KMS-11 (cell line): ENCODE measurements at regions not wholly inside any gene's neighbourhood (a gene's known extent, or its start where the extent isn't known, plus 50 kb on each side); places are given as distances from the start of the nearest gene placed in this dataset.

Experiments
- H2AFZ ChIP-seq: fragments of 200-600 bp; sonication (generic); 2 replicates; pipeline ENCODE4 v1.6.1; 2016; ENCODE audit warnings: antibody characterized with exemption, mixed run types, low read depth
- H3K27ac ChIP-seq: fragments of 200-600 bp; sonication (generic); 2 replicates; pipeline ENCODE4 v1.6.1; 2016; ENCODE audit warnings: mild to moderate bottlenecking, mixed run types
- H3K27me3 ChIP-seq: fragments of 200-600 bp; sonication (generic); 2 replicates; pipeline ENCODE4 v1.6.1; 2017; ENCODE audit warnings: mild to moderate bottlenecking, low read depth, mixed run types, moderate library complexity; ENCODE audit not compliant: insufficient read depth
- H3K36me3 ChIP-seq: fragments of 200-600 bp; sonication (generic); 2 replicates; pipeline ENCODE4 v1.6.1; 2017; ENCODE audit warnings: mild to moderate bottlenecking, mixed run types; ENCODE audit not compliant: insufficient read depth
- H3K4me1 ChIP-seq: fragments of 200-600 bp; sonication (generic); 2 replicates; pipeline ENCODE4 v1.6.1; 2016; ENCODE audit warnings: mild to moderate bottlenecking, low read depth, mixed run types; ENCODE audit not compliant: poor library complexity, severe bottlenecking
- H3K4me2 ChIP-seq: fragments of 200-600 bp; sonication (generic); 2 replicates; pipeline ENCODE4 v1.7.0; 2016; ENCODE audit warnings: mild to moderate bottlenecking, mixed run types
- H3K4me3 ChIP-seq: fragments of 200-600 bp; sonication (generic); IDR thresholded peaks from 2 replicates; pipeline ENCODE4 v1.6.1; 2017; ENCODE audit warnings: low read depth, low read length, mixed read lengths; ENCODE audit not compliant: insufficient read depth
- H3K79me2 ChIP-seq: fragments of 200-600 bp; sonication (generic); 2 replicates; pipeline ENCODE4 v1.6.1; 2016; ENCODE audit warnings: low read depth, mixed run types; ENCODE audit not compliant: insufficient read depth
- H3K9ac ChIP-seq: fragments of 200-600 bp; sonication (generic); 2 replicates; pipeline ENCODE4 v1.6.1; 2016; ENCODE audit warnings: mild to moderate bottlenecking, mixed run types
- H4K20me1 ChIP-seq: fragments of 200-600 bp; sonication (generic); 2 replicates; pipeline ENCODE4 v1.6.1; 2016; ENCODE audit warnings: mild to moderate bottlenecking, mixed run types; ENCODE audit not compliant: insufficient read depth
- TF ChIP-seq, protein P1 (sequence below): fragments of 200-600 bp; sonication (generic); conservative IDR thresholded peaks from 2 replicates; pipeline ENCODE4 v1.6.1; 2017; ENCODE audit warnings: low read depth, mild to moderate bottlenecking, antibody characterized with exemption, low read length, moderate library complexity, mixed read lengths

GRCh38 chr6:112853162-112853561 is 506.0 kb downstream of the RFPL4B start:
- H3K9ac ChIP-seq: no peak overlapping the region
- H3K27ac ChIP-seq: no peak overlapping the region
- H4K20me1 ChIP-seq: no peaks in the 10 kb centered on the region
- no peaks in the 10 kb centered on the region for H3K4me1 ChIP-seq
- H3K4me2 ChIP-seq: no peak overlapping the region
- no peaks in the 10 kb centered on the region for H3K36me3 ChIP-seq
- TF ChIP-seq, protein P1, sequence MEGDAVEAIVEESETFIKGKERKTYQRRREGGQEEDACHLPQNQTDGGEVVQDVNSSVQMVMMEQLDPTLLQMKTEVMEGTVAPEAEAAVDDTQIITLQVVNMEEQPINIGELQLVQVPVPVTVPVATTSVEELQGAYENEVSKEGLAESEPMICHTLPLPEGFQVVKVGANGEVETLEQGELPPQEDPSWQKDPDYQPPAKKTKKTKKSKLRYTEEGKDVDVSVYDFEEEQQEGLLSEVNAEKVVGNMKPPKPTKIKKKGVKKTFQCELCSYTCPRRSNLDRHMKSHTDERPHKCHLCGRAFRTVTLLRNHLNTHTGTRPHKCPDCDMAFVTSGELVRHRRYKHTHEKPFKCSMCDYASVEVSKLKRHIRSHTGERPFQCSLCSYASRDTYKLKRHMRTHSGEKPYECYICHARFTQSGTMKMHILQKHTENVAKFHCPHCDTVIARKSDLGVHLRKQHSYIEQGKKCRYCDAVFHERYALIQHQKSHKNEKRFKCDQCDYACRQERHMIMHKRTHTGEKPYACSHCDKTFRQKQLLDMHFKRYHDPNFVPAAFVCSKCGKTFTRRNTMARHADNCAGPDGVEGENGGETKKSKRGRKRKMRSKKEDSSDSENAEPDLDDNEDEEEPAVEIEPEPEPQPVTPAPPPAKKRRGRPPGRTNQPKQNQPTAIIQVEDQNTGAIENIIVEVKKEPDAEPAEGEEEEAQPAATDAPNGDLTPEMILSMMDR: no peak
- no peaks in the 10 kb centered on the region for H3K27me3 ChIP-seq
- no peak overlapping the region for H3K4me3 ChIP-seq
- no peaks in the 10 kb centered on the region for H3K79me2 ChIP-seq
- no peak overlapping the region for H2AFZ ChIP-seq

GRCh38 chr6:112863753-112864152 is 516.6 kb downstream of the RFPL4B start:
- Histone ChIP-seq H4K20me1 (no peaks in the 10 kb centered on the region), H3K4me2 (no peak overlapping the region), H3K9ac (no peak overlapping the region), H3K36me3 (no peaks in the 10 kb centered on the region), H3K27ac (no peak overlapping the region), H3K4me3 (no peak overlapping the region), H3K27me3 (no peaks in the 10 kb centered on the region), H2AFZ (no peak overlapping the region), H3K79me2 (no peaks in the 10 kb centered on the region), H3K4me1 (no peaks in the 10 kb centered on the region)
- TF ChIP-seq, protein P1: no peak

DNA sequence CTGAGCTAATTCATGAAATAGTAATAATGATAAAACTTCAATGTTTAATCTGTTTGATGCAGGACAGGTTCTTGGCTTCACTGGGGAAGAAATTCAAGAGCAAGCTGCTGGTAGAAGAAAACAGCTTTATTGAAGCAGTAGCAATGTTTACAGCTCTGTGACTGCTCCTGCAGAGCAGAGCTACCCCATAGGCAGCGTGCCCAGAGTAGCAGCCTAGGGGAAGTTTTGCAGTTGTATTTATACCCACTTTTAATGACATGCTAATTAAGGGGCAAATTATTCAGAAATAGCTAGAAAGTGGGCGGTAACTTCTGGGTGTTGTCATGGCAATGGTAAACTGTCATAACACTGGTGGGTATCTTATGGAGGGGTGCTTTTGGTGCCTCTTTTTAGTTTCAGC is 518.0 kb downstream of the RFPL4B start:
- Histone ChIP-seq H3K4me1 (no peaks in the 10 kb centered on the region), H2AFZ (no peak overlapping the region)

DNA sequence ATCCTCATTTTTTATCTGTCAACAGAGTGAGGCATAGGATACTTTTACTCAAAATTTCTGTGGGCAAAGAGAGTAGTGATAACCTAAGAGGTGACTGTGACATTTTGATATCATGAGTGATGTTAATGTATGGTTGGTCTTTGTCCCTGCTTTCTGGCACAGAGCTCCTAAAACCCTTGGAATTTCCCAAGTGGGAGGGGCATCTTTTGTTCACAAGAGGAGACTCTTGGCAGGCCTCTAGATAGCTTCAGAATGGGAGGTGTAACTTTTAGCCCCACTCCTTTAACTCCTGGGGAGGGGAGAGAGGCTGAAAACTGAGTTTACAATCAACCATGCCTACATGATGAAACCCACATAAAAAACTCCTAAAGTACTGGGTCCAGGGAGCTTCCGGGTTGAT is 527.8 kb downstream of the RFPL4B start:
- H2AFZ ChIP-seq: no peak overlapping the region

More for the DNA sequence above, 518.0 kb downstream of the RFPL4B start:
- Histone ChIP-seq H3K79me2 (no peaks in the 10 kb centered on the region), H3K4me3 (no peak overlapping the region), H3K27ac (no peak overlapping the region), H3K4me2 (no peak overlapping the region), H3K27me3 (no peaks in the 10 kb centered on the region), H4K20me1 (no peaks in the 10 kb centered on the region), H3K9ac (no peak overlapping the region), H3K36me3 (no peaks in the 10 kb centered on the region)
- TF ChIP-seq, protein P1: no peak

More for the DNA sequence above, 527.8 kb downstream of the RFPL4B start:
- Histone ChIP-seq H4K20me1 (no peaks in the 10 kb centered on the region), H3K9ac (no peak overlapping the region), H3K27me3 (no peaks in the 10 kb centered on the region), H3K4me3 (no peak overlapping the region), H3K79me2 (no peaks in the 10 kb centered on the region), H3K4me1 (no peaks in the 10 kb centered on the region), H3K36me3 (no peaks in the 10 kb centered on the region), H3K4me2 (no peak overlapping the region), H3K27ac (no peak overlapping the region)
- TF ChIP-seq, protein P1: no peak
